AG10803 (cell line): ENCODE measurements at regions not wholly inside any gene's neighbourhood (a gene's known extent, or its start where the extent isn't known, plus 50 kb on each side); places are given as distances from the start of the nearest gene placed in this dataset.

Source experiments
- DNase-seq: peaks from one replicate; pipeline ENCODE4 v3.0.0; 2010; ENCODE audit warnings: low read depth
- H3K4me3 ChIP-seq: 2 replicates; pipeline ENCODE4 v1.5.1; 2011; ENCODE audit warnings: mild to moderate bottlenecking, low read length, control low read depth
- CTCF ChIP-seq: conservative IDR thresholded peaks from 2 replicates; pipeline ENCODE4 v1.5.1; 2011; ENCODE audit warnings: mild to moderate bottlenecking, low read length, control low read depth, inconsistent platforms

GRCh38 chr3:193010191-193010590, 92.5 kb upstream of the MB21D2 start:
- no peak overlapping the region for H3K4me3 ChIP-seq
- DNase-seq = peak; percentile 36
- TF ChIP-seq CTCF = no peak

DNA sequence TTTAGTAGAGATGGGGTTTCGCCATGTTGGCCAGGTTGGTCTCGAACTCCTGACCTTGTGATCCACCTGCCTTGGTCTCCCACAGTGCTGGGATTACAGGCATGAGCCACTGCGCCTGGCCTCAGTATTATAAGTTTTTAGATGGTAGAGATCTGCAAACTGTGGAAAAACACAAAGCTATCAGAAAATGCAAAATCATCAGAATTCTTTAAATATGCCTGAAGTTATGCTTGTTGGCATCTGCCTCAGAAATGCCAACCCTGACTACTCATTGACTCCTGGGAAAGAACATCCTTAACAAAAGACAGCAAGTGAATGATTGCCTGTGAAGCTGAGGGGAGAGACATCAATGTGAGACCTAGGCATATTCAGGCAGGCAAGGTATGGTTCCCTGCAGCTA, 94.3 kb upstream of the MB21D2 start:
- H3K4me3 ChIP-seq = no peak overlapping the region
- no peak for TF ChIP-seq CTCF
- DNase-seq = no peak

GRCh38 chr3:193014902-193015301, 97.2 kb upstream of the MB21D2 start:
- H3K4me3 ChIP-seq = no peak overlapping the region
- TF ChIP-seq CTCF = no peak
- no peak for DNase-seq

DNA sequence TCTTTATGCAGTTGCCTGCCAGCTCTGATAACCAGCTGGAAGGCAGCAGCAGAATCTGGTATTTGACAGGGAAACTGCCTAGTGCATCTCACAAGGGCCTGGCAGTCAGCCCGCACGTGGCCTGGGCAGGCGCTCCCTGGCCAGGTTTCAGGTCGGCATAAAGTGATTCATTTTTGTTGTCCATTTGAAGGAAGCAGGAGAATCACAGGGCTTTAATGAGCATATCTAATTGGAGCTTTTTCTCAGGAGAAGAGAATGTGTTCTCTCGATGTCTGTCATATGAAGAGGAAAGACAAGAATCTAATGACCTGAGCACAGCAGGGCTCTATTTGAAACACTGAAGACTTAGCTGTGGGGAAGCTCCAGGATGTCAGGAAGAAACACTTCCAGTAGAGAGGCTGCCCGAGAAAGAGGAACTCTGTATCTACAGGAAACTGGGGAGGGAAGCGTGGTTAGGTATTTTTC, 98.8 kb upstream of the MB21D2 start:
- no peak overlapping the region for H3K4me3 ChIP-seq
- DNase-seq = no peak
- no peak for TF ChIP-seq CTCF

DNA sequence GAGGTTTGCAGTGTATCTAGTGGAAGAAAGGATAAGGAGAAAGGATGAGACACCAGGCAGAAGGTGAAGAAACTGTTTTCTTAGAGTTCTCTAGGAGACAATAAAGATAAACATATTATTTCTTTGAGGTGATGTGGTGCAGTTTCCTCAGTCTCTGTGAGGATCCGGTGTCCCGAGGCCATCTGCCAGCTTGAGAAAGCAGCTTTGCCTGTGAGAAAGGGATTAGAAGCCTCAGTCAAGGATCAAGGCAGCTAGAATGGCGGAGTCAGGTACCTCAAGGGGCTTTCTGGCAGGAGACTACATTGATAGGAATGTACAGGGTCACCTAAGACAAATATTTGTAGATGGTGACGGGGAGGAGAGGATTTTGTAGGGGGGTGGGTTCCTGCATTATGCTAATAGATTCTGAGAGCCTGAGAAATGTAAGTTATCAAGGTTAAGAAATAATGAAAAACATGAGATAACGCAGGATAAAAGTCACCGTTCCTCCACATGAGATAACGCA, 103.9 kb upstream of the MB21D2 start:
- H3K4me3 ChIP-seq = no peak overlapping the region
- no peak for TF ChIP-seq CTCF
- no peak for DNase-seq

GRCh38 chr3:193023218-193023617, 105.6 kb upstream of the MB21D2 start:
- no peak overlapping the region for H3K4me3 ChIP-seq
- no peak for TF ChIP-seq CTCF
- no peak for DNase-seq

DNA sequence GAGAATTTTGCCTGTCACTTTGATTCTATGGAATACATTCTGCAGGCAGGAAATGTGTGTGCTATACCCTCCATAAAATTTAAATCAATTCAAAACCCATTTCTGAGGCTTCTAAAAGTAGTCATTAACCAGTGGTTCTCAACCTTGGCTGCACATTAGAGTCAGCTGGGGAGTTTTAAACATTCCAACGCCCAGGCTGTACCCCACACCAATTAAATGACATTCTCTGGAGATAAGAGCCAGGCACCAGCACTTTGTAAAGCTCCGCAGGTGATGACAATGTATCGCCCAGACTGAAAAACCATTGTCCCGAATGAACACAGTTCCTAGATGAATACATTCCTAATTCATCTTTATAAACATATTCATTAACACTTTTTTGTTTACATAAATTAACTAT, 110.6 kb upstream of the MB21D2 start:
- no peak overlapping the region for H3K4me3 ChIP-seq
- TF ChIP-seq CTCF = no peak
- no peak for DNase-seq
